GM12878 (cell line): ENCODE measurements at regions not wholly inside any gene's neighbourhood (a gene's known extent, or its start where the extent isn't known, plus 50 kb on each side); places are given as distances from the start of the nearest gene placed in this dataset.

ENCODE experiments used
- MXI1 ChIP-seq: fragments of 150-350 bp; IDR thresholded peaks from 2 replicates; pipeline ENCODE4 v1.6.1; 2011; ENCODE audit warnings: low read depth, mild to moderate bottlenecking, inconsistent platforms, low read length, improper control_type of control experiment
- NR2C2 ChIP-seq: IDR thresholded peaks from 2 replicates; pipeline ENCODE4 v1.6.1; 2011; ENCODE audit warnings: borderline replicate concordance, low read depth; ENCODE audit not compliant: control insufficient read depth, insufficient read length
- POLR2AphosphoS5 ChIP-seq: IDR thresholded peaks from 2 replicates; pipeline ENCODE4 v1.6.1; 2011; ENCODE audit warnings: mild to moderate bottlenecking, low read length, inconsistent platforms
- SIX5 ChIP-seq: IDR thresholded peaks from 2 replicates; pipeline ENCODE4 v1.6.1; 2011; ENCODE audit warnings: mild to moderate bottlenecking, low read depth, low read length, moderate library complexity; ENCODE audit not compliant: severe bottlenecking
- TCF3 ChIP-seq: IDR thresholded peaks from 2 replicates; pipeline ENCODE4 v1.6.1; 2012; ENCODE audit warnings: low read depth, mild to moderate bottlenecking, low read length, borderline replicate concordance; ENCODE audit not compliant: insufficient read depth
- TF ChIP-seq, protein P1 (sequence below), 3 experiments: IDR thresholded peaks in 2 of 3; conservative IDR thresholded peaks in 1 of 3; 2 replicates each; pipeline ENCODE4 v1.5.1; 2011; ENCODE audit warnings: low read depth in 3 of 3, low read length in 3 of 3, mild to moderate bottlenecking in 3 of 3, control low read depth in 2 of 3, moderate library complexity in 2 of 3, inconsistent platforms in 1 of 3, mixed read lengths in 1 of 3; ENCODE audit not compliant: control insufficient read depth in 2 of 3, insufficient read depth in 1 of 3; ENCODE audit errors: extremely low read depth in 1 of 3

DNA sequence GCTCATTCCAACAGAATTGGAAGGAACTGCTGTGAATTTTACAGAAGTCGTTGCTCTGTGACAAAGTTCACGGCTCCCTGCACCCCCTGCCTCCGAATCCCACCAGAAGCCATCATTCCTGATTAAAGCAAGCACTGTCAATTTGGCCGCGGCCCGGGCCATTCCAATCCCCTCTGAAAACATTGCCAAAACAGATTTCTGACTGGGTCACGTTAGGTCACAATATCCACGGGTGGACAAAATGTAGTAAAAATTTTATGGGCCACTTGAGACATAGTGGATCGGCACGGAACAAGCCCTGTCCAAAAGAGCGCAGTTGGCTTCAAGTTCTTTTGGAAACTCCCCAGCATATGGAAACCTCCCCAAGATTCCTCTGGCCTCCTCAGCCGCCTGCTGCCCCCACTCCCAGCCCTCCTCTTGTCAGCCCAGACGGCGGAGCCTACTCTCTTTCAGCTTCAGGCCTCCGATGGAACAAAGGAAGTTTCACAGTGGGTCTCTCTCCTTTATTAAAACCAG, 67.2 kb upstream of the IFNAR2 start:
- TF ChIP-seq, protein P1, sequence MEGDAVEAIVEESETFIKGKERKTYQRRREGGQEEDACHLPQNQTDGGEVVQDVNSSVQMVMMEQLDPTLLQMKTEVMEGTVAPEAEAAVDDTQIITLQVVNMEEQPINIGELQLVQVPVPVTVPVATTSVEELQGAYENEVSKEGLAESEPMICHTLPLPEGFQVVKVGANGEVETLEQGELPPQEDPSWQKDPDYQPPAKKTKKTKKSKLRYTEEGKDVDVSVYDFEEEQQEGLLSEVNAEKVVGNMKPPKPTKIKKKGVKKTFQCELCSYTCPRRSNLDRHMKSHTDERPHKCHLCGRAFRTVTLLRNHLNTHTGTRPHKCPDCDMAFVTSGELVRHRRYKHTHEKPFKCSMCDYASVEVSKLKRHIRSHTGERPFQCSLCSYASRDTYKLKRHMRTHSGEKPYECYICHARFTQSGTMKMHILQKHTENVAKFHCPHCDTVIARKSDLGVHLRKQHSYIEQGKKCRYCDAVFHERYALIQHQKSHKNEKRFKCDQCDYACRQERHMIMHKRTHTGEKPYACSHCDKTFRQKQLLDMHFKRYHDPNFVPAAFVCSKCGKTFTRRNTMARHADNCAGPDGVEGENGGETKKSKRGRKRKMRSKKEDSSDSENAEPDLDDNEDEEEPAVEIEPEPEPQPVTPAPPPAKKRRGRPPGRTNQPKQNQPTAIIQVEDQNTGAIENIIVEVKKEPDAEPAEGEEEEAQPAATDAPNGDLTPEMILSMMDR (IDR thresholded peaks at IDR 0.05 in 2 of 3, conservative IDR thresholded peaks at IDR 0.05 in 1 of 3; ENCODE audit: control insufficient read depth in 2 of 3, extremely low read depth in 1 of 3, insufficient read depth in 1 of 3, low read depth in 3 of 3, low read length in 3 of 3), result no peak
- TF ChIP-seq NR2C2 (no peak), TCF3 (no peak), SIX5 (no peak), MXI1 (no peak), POLR2AphosphoS5 (no peak)
